GM03348 (cell line): ENCODE measurements at regions not wholly inside any gene's neighbourhood (a gene's known extent, or its start where the extent isn't known, plus 50 kb on each side); places are given as distances from the start of the nearest gene placed in this dataset.
"Not testable (repeated sequence)": the region's sequence is repeated elsewhere in the genome, so short reads cannot be mapped to it uniquely, and the experiment has no call there.

Source experiments
- DNase-seq: peaks from one replicate; pipeline ENCODE4 v3.0.0; 2012; ENCODE audit warnings: low spot score

DNA sequence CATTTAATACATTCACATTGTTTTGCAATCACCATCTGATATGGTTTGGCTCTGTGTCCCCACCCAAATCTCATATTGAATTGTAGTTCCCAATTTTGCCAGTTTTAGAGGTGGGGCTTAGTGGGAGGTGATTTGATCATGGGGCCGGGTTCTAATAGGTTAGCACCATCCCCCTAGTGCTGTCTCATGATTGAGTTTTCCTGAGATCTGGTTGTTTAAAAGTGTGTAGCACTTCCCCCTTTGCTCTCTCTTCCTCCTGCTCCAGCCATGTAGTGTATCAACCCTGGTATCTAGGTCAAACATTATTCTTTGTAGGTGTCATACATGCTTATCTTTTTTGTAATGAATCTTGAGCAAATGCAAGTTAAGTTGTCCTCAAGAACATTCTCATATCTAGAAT is 83.3 kb upstream of the KIT start:
- no peak for DNase-seq

DNA sequence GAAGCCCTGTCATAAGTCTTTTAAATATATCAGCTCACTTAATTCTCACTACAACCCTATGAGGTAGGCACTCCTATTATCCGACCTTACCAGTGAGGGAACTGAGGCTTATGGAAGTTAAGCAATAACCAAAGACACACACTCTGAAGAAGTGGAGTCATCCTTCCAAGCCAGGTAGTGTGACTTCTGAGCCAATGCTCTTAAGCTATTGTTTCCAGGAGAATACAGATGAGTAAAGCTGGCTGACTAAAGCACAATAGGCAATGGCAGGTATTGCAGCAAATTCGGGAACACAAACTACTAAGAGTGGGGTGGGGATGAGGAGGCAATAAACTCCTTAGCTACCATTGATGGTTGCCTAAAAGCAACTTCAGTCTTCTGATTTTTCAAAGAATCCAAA is 81.8 kb upstream of the KIT start:
- DNase-seq: no peak

DNA sequence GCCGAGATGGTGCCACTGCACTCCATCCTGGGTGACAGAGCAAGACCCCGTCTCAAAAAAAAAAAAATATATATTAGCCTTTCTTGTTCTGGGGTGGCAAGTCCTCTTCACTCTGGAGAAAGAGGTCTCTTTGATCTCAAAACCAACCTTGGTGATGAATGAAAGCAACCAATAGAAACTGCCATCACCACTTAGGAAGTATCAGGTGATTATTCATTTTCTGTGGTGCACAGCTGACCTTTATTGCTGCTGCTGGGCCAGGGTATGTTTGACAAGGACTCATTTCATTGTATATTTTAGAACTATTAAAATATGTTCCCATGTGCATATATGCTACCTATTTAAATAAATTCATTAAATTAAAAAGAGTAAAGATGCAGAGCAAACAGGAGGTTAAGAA is 76.0 kb upstream of the KIT start:
- no peak for DNase-seq

DNA sequence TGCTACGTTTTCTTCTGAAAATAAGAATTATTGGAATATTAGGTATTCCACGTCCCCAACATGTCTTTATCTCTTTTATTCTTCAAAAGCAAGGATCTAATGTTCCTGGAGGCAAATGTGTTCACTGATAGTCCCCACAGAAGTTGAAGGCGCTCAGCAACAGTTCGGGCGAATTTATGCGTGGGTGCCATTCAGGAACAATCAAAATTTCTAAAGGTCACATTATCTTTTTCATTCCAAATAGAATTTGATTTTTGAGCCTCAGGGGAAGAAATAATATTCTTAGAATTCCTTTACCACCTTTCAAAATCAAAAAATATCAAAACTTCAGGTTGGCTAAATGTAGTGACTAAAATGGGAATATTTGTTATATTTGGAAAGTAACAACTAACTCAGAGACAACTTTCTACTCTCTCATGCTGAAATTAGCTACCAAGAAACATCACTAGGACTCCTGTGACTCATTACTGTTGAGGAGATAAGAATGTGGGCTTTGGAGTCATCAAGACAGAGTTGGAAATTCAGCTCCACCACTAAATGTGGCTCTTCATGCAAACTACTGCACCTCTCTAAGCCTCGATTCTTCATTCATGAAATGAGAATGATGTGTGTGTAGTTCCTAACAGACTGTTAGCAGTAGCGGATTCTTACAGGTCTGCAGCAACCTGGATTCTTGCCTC is 72.3 kb upstream of the KIT start:
- peak; percentile 29 for DNase-seq

DNA sequence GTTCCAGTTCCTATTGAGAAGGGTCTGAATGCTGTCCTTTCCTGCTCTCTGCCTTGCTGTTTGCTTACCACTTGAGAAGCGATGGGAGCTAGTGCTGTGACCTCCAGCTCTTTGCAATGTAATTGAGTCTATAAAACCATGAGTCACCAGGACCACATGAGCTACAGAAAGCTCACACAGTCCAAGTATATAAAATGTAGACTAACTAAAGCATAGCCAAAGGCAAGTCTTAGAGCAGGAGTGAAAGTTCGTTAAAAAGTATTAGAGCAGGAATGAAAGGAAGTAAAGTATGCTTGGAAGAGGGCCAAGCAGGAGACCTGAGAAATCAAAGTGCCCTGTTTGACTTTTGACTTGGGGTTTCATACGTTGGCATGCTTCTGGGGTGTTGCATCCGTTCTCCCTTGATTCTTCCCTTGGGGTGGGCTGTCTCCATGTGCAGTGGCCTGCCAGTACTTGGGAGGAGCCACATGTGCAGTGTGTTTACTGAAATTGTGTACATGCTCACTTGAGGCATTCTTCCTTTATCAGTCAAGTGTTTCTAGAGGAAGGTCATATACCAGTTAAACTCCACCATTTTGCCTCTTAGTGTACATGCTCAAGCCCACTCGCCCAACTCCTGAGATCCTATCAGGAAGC is 71.3 kb upstream of the KIT start:
- peak; percentile 19 for DNase-seq

DNA sequence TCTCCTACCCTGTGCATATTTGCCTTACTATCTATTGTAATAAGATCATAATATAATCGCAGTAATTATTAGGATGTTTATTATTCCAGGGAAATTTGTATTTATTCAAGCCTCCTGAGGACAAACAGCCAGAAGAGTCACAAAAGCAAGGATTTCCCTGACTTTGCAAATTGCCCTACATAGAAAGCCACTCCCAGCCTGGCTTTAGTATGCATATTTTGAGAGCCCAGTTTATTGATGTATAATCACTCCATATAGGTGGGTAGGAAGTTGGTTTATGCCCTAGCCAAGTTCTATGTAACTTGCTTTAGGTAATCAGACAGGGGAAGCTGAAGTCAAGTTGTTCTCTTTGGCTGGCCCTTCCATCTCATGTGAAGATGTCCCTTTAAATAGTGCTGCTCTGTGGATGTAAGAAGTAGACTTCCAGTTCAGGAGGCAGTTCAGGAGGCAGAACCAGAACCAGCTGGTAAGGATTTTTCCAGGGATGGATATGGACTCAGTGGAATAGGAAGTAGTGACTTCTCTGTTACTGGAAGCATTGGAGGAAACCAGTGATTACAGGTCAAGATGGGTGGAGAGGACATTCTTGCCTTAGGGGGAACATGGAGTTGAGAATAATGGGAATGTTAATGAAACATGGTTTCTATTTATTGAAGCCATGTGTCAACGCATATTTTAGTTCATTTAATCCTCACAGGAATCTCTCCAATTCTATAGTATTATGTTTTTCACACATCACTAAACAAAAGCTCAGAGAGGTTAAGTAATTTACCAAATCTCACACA is 70.5 kb upstream of the KIT start:
- DNase-seq: no peak

DNA sequence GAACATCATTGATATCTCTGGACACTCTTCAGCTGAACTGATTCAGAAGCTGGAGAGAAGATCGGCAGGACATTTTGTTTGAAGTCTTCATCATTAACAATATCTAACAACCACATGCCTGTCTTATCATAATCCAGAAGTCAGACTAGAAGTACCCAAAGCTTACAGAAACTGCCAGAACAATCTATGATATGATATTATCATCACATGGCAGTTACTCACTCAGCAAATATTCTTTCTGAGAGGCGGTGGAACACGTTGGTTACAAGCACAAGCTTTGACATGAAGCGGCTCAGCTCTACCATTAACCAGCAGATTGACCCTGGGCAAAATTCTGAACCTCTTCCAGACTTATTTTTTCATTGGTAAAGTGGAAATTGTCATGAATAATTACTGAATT is 69.4 kb upstream of the KIT start:
- DNase-seq: no peak

DNA sequence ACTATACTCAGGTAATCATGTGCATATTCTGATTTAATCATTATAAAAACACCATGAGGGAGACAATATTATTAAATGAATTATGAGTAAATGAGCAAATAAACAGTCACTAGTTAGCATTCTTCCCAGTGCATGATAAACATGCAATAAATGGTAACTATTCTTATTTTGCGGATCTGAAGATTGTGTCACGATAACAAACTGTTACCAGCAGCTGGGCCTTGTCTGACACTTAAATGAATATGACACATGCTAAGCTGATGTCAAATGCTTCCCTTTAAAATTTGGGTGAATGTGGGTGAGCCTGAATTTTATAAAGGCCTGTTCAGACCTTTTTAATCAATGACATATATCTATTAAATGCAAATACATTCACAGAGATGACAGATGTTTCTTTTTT is 68.2 kb upstream of the KIT start:
- DNase-seq: no peak

DNA sequence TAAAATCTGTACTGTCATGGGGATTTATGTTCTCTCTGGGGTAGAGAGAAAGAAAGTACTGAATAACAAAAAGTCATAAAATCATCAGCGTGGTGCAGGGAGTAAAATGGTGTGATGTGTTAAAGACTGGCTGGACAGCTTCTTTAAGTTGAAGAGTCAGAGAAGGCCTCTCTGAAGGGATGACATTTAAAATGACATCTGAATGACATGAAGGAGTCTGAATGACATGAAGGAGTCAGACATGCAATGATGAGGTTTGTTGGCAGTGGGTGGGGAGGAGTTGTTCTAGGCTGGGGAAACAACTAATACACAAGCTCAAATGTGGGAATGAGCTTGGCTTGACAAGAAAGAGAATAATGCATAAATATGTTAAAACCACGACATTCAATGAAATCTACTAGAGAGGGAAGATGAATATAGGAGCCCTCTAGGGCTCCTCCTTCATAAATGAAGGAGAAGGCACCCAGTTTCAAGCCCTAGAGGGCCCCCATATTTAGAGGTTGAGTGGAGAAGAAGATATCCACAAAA is 63.9 kb upstream of the KIT start:
- DNase-seq: no peak

DNA sequence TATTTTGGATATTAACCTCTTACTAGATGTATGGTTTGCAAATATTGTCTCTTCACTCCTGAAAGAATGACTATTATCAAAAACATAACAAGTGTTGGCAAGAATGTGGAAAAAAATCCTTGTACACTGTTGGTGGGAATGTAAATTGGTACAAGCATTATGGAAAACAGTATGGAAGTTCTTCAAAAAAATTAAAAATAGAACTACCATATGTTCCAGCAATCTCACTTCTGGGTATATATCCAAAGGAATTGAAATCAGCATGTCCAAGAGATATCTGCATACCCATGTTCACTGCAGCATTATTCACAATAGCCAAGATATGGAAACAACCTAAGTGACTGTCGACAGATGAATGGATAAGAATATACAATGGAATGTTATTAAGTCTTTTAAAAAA is 61.6 kb upstream of the KIT start:
- no peak for DNase-seq

DNA sequence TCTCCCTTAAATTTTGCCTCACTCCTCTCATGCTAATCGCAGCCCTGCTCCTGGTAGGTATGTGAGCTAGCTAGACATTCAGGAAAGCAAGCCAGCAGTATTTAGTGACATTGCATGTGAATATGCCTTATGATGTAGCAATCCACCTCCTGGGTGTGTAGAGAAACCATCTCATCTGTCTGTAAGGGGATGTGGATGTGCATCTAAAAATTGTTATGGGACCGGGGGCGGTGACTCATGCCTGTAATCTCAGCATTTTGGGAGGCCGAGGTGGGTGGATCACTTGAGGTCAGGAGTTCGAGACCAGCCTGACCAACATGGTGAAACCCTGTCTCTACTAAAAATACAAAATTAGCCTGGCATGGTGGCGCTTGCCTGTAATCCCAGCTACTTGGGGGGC is 60.1 kb upstream of the KIT start:
- DNase-seq: not testable (repeated sequence)

DNA sequence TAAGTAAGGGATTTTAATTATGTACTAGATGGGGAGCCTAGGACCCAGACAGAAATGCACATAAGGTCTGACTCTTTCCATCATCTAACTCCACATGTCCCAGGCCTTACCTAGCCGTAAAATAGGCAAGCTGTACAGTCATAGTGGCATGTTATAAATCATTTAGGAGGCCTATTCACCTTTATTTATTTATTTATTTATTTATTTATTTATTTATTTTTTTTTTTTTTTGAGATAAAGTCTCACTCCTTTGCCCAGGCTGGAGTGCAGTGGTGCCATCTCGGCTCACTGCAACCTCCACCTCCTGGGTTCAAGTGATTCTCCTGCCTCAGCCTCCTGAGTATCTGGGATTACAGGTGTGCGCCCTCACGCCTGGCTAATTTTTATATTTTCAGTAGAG is 55.6 kb upstream of the KIT start:
- not testable (repeated sequence) for DNase-seq

DNA sequence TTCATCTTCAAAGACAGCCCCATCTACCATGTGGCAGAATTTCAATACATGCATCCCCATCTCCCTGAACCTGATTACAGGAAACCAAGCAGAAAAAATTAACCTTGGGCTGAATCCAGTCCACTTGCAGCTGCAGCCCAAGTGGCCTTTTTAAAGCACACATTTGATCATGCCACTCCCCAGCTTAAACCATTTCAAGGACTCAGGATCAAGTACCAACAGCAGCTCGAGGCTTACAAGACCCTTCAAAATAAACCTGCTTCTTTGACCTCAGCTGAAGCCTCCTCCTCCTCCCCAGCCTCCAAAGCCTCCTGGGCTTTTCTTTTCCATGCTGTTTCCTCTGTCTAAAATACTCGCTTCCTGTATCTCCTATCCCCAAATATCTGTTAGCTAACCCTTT is 50.7 kb upstream of the KIT start:
- DNase-seq: no peak

DNA sequence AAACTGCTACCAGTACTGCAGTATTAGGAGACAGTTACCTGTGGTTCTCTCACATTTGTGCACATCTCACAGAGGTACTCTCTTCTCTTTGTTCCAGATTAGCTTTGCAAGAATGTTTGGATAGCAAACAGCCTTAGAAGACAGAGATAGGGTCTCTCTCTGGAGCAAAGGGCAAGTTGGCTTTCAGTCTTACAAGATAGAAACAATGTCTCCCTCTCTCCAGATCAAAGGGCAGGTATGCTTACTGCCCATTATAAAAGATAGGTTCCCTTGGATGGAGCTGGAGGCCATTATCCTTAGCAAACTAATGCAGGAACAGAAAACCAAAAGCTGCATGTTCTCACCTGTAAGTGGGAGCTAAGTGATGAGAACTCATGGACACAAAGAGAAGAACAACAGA is 50.2 kb upstream of the KIT start:
- no peak for DNase-seq
